ENCODE measurements at regions not wholly inside any gene's neighbourhood (a gene's known extent, or its start where the extent isn't known, plus 50 kb on each side); places are given as distances from the start of the nearest gene placed in this dataset.

- WGBS, 2 donors = 53 to 71% methylated on average over 2 to 3 of the region's 3 CpGs
- DNase-seq = no peak
- Histone ChIP-seq H3K27ac (no peak overlapping the region), H3K27me3 (no peaks in the 10 kb centered on the region), H3K9me3 (no peaks in the 10 kb centered on the region), H3K4me1 (no peaks in the 10 kb centered on the region), H3K4me3 (replicated peaks in 1 of 3) (no peak overlapping the region), H3K36me3 (no peaks in the 10 kb centered on the region)
- TF ChIP-seq POLR2A (IDR thresholded peaks at IDR 0.05) (no peak), CTCF (IDR thresholded peaks at IDR 0.05) (no peak)
- intact Hi-C loops (cut with DNase I) = no loop called here
Observed at GRCh38 chrX:120021927-120022326, 55.6 kb downstream of the RHOXF2B start.

- Histone ChIP-seq H3K27ac (no peak overlapping the region), H3K27me3 (no peaks in the 10 kb centered on the region), H3K36me3 (no peaks in the 10 kb centered on the region), H3K4me1 (no peaks in the 10 kb centered on the region), H3K4me3 (replicated peaks in 1 of 3) (no peak overlapping the region), H3K9me3 (no peaks in the 10 kb centered on the region)
- TF ChIP-seq CTCF (IDR thresholded peaks at IDR 0.05) (no peak), POLR2A (IDR thresholded peaks at IDR 0.05) (no peak)
- WGBS, 2 donors = 52 to 57% methylated on average over 4 of the region's 4 CpGs
- DNase-seq = no peak
- intact Hi-C loops (cut with DNase I) = no loop called here
Observed at GRCh38 chrX:120020305-120020704, 57.2 kb downstream of the RHOXF2B start.

GRCh38 chrX:120016068-120016441, 61.4 kb downstream of the RHOXF2B start:
- no peak overlapping the region for H3K27ac ChIP-seq
- no peaks in the 10 kb centered on the region for H3K27me3 ChIP-seq
- H3K4me3 ChIP-seq (replicated peaks in 1 of 3) = no peak overlapping the region
- no peaks in the 10 kb centered on the region for H3K9me3 ChIP-seq
- DNase-seq = no peak
- no peaks in the 10 kb centered on the region for H3K4me1 ChIP-seq
- no peaks in the 10 kb centered on the region for H3K36me3 ChIP-seq
- TF ChIP-seq POLR2A (IDR thresholded peaks at IDR 0.05) = no peak
- TF ChIP-seq CTCF (IDR thresholded peaks at IDR 0.05) = no peak
- WGBS, 2 donors = 0 to 7% methylated on average over 2 to 8 of the region's 11 CpGs
- intact Hi-C loops (cut with DNase I) = no loop called here

- H3K4me3 ChIP-seq (replicated peaks in 1 of 3) = peak overlapping the region in 1 of 3 donors; percentile 6
- H3K27ac ChIP-seq = no peak overlapping the region
- H3K9me3 ChIP-seq = no peaks in the 10 kb centered on the region
- no peaks in the 10 kb centered on the region for H3K4me1 ChIP-seq
- intact Hi-C loops (cut with DNase I) = no loop called here
- peak; percentile 34 to 41 for DNase-seq
- TF ChIP-seq CTCF (IDR thresholded peaks at IDR 0.05) = peak in 3 of 6 experiments; percentile 26 to 43 (median 36)
- no peak for TF ChIP-seq POLR2A (IDR thresholded peaks at IDR 0.05)
- H3K36me3 ChIP-seq = no peaks in the 10 kb centered on the region
- WGBS, 2 donors = 1 to 2% methylated on average over 22 to 34 of the region's 58 CpGs
- H3K27me3 ChIP-seq = no peaks in the 10 kb centered on the region
Observed at GRCh38 chrX:120015145-120016067, 62.1 kb downstream of the RHOXF2B start.

- Histone ChIP-seq H3K27ac (no peak overlapping the region), H3K4me1 (no peaks in the 10 kb centered on the region), H3K9me3 (no peaks in the 10 kb centered on the region), H3K4me3 (replicated peaks in 1 of 3) (no peak overlapping the region), H3K36me3 (no peaks in the 10 kb centered on the region), H3K27me3 (no peaks in the 10 kb centered on the region)
- intact Hi-C loops (cut with DNase I) = no loop called here
- TF ChIP-seq CTCF (IDR thresholded peaks at IDR 0.05) (no peak), POLR2A (IDR thresholded peaks at IDR 0.05) (no peak)
- WGBS, 2 donors = 25 to 51% methylated on average over 9 to 16 of the region's 30 CpGs
- DNase-seq = peak in 1 of 2 donors; percentile 2
Observed at GRCh38 chrX:120014354-120015130, 62.9 kb downstream of the RHOXF2B start.

Data from thyroid gland (tissue), 4 donors.